Endodermal cell (in vitro differentiated cells): ENCODE measurements at regions not wholly inside any gene's neighbourhood (a gene's known extent, or its start where the extent isn't known, plus 50 kb on each side); places are given as distances from the start of the nearest gene placed in this dataset.

Experiments
- DNase-seq: peaks from one replicate; pipeline ENCODE4 v3.0.0-alpha.2; 2017
- H3K27ac ChIP-seq: 2 replicates; pipeline ENCODE4 v1.5.1; 2013; ENCODE audit warnings: mild to moderate bottlenecking, low read depth, low read length, moderate library complexity
- H3K27me3 ChIP-seq: 2 replicates; pipeline ENCODE4 v1.6.1; 2013; ENCODE audit warnings: mild to moderate bottlenecking, low read length, moderate library complexity; ENCODE audit not compliant: insufficient read depth, control insufficient read depth, poor library complexity, severe bottlenecking
- H3K36me3 ChIP-seq: 2 replicates; pipeline ENCODE4 v1.7.0; 2013; ENCODE audit warnings: mild to moderate bottlenecking, low read length, moderate library complexity; ENCODE audit not compliant: control insufficient read depth, insufficient read depth
- H3K4me1 ChIP-seq: one replicate; pipeline ENCODE4 v1.7.0; 2013; ENCODE audit warnings: low read length; ENCODE audit not compliant: control insufficient read depth, insufficient read depth
- H3K4me3 ChIP-seq: 2 replicates; pipeline ENCODE4 v1.5.1; 2013; ENCODE audit warnings: mild to moderate bottlenecking, low read length, moderate library complexity
- H3K9ac ChIP-seq: 2 replicates; pipeline ENCODE4 v1.6.1; 2013; ENCODE audit warnings: mild to moderate bottlenecking, low read length, moderate library complexity; ENCODE audit not compliant: poor library complexity, severe bottlenecking; ENCODE audit errors: extremely low read depth
- H3K9me3 ChIP-seq: 2 replicates; pipeline ENCODE4 v1.6.1; 2013; ENCODE audit warnings: mild to moderate bottlenecking, low read length, moderate library complexity; ENCODE audit not compliant: control insufficient read depth
- H3K27ac Mint-ChIP-seq: 2 replicates; pipeline ENCODE4 v1.8.0; 2020; ENCODE audit warnings: mixed read lengths
- H3K27me3 Mint-ChIP-seq: 2 replicates; pipeline ENCODE4 v1.8.0; 2021; ENCODE audit warnings: mild to moderate bottlenecking, mixed read lengths; ENCODE audit not compliant: insufficient read depth
- H3K36me3 Mint-ChIP-seq: 2 replicates; pipeline ENCODE4 v1.8.0; 2020; ENCODE audit warnings: low read depth, mixed read lengths
- H3K4me1 Mint-ChIP-seq: 2 replicates; pipeline ENCODE4 v1.8.0; 2020; ENCODE audit warnings: mixed read lengths
- H3K4me3 Mint-ChIP-seq: 2 replicates; pipeline ENCODE4 v1.8.0; 2020; ENCODE audit warnings: mild to moderate bottlenecking, moderate library complexity, mixed read lengths
- H3K9me3 Mint-ChIP-seq: 2 replicates; pipeline ENCODE4 v1.8.0; 2020; ENCODE audit warnings: mild to moderate bottlenecking, mixed read lengths
- WGBS, 2 experiments: methylation state at CpG; one replicate each; pipeline versions ENCODE4 v1.1.5 to v1.1.7; 2013; ENCODE audit warnings: missing lambda C conversion rate in 2 of 2, mixed read lengths in 1 of 2; ENCODE audit not compliant: insufficient coverage in 1 of 2, insufficient read length in 1 of 2; 5-methylcytosine and 5-hydroxymethylcytosine counted together
- TF ChIP-seq, protein P1 (sequence below): fragments of 200-600 bp; sonication (generic); conservative IDR thresholded peaks from 2 replicates; pipeline ENCODE4 v1.5.0; 2021; ENCODE audit warnings: antibody characterized with exemption, mild to moderate bottlenecking

DNA sequence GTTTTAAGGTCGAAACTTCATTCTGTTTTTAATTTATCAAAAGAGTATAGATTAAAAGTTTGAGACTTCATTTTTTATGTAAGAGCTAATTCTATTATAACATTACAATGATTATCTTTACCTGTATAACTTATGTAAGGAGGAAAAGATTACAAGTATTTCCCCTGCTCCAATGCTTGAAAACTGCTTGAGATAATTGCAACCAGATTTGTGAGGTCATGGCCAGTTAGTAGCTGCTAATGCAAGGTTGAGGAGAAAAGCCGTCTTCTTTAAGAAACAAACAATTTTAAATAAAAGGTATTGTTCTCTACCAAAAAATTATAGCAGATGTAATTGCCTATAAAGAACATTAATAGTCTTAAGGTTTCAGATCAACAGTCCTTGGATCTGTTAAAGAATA, 208.3 kb upstream of the UBE2E2 start:
- no peaks in the 10 kb centered on the region for H3K27me3 ChIP-seq
- WGBS, 2 experiments, result no CpG with 5 or more reads among the region's 2 CpGs
- H3K4me1 ChIP-seq, result no peaks in the 10 kb centered on the region
- Mint-ChIP-seq H3K27me3 (no peaks in the 10 kb centered on the region), H3K27ac (no peak overlapping the region), H3K36me3 (no peaks in the 10 kb centered on the region), H3K4me1 (no peaks in the 10 kb centered on the region), H3K9me3 (peaks cover 4% of the 10 kb centered on the region), H3K4me3 (no peak overlapping the region)
- H3K9me3 ChIP-seq, result no peaks in the 10 kb centered on the region
- H3K36me3 ChIP-seq, result no peaks in the 10 kb centered on the region
- H3K27ac ChIP-seq, result no peak overlapping the region
- TF ChIP-seq, protein P1, sequence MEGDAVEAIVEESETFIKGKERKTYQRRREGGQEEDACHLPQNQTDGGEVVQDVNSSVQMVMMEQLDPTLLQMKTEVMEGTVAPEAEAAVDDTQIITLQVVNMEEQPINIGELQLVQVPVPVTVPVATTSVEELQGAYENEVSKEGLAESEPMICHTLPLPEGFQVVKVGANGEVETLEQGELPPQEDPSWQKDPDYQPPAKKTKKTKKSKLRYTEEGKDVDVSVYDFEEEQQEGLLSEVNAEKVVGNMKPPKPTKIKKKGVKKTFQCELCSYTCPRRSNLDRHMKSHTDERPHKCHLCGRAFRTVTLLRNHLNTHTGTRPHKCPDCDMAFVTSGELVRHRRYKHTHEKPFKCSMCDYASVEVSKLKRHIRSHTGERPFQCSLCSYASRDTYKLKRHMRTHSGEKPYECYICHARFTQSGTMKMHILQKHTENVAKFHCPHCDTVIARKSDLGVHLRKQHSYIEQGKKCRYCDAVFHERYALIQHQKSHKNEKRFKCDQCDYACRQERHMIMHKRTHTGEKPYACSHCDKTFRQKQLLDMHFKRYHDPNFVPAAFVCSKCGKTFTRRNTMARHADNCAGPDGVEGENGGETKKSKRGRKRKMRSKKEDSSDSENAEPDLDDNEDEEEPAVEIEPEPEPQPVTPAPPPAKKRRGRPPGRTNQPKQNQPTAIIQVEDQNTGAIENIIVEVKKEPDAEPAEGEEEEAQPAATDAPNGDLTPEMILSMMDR, result no peak
- H3K9ac ChIP-seq, result no peak overlapping the region
- no peak overlapping the region for H3K4me3 ChIP-seq
- no peak for DNase-seq

DNA sequence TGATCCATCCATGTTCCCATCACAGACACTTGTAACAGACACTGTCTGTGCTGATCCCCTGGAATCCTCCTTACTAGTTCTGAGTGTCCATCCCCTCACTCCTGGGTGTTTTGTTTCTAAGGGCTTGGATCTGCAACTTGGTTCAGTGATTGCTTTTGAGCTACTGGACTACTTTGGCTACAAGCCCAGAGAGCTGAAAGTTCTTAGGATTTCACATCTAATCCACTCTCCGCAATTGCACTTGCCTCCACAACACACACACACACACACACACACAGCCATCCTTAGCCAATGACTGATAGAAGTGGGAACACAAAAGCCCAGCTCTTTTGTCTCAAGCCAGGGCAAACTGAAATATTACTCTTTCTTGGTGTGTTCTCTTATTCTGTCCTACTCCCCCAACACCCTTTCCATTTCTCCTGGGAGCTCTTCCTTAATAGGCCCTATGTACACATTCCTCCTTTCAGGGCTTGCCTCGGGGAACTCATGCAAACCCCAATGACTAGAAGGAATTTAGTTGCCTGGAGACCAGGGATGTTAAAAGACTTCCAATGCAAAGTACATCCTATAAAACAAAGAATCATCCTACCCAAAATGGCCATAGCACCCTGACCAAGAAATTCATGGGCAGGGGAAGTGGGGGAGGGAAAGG, 206.1 kb upstream of the UBE2E2 start:
- TF ChIP-seq, protein P1, result no peak
- Histone ChIP-seq H3K27me3 (no peaks in the 10 kb centered on the region), H3K9me3 (no peaks in the 10 kb centered on the region), H3K36me3 (no peaks in the 10 kb centered on the region), H3K27ac (no peak overlapping the region), H3K4me1 (no peaks in the 10 kb centered on the region), H3K9ac (no peak overlapping the region), H3K4me3 (no peak overlapping the region)
- H3K36me3 Mint-ChIP-seq, result no peaks in the 10 kb centered on the region
- H3K4me3 Mint-ChIP-seq, result no peak overlapping the region
- no peaks in the 10 kb centered on the region for H3K27me3 Mint-ChIP-seq
- 81% methylated on average over 2 of the region's 2 CpGs; no CpG with 5 or more reads in 1 of the 2 experiments for WGBS, 2 experiments
- no peak overlapping the region for H3K27ac Mint-ChIP-seq
- H3K9me3 Mint-ChIP-seq, result no peaks in the 10 kb centered on the region
- DNase-seq, result no peak
- H3K4me1 Mint-ChIP-seq, result no peaks in the 10 kb centered on the region

DNA sequence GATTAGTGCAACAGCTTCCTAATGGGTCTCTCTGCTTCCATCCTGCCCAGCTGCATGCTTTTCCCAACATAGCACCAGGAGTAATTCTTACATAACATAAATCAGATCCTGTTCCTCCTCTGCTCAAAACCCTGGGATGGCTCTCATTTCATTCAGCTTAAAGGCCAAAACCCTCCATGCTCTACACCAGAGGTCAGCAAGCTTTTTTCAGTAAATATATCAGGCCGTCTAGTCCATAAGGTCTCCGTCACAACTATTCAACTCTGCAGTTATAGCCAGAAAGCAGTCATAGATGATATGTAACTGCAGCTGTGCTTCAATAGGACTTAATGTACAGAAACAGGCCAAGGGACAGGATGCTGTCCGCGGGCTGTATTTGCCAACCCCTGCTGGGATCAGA, 202.8 kb upstream of the UBE2E2 start:
- Mint-ChIP-seq H3K4me3 (no peak overlapping the region), H3K36me3 (no peaks in the 10 kb centered on the region), H3K27ac (no peak overlapping the region), H3K27me3 (no peaks in the 10 kb centered on the region), H3K4me1 (no peaks in the 10 kb centered on the region), H3K9me3 (no peaks in the 10 kb centered on the region)
- no peaks in the 10 kb centered on the region for H3K36me3 ChIP-seq
- no peak overlapping the region for H3K27ac ChIP-seq
- H3K9me3 ChIP-seq, result no peaks in the 10 kb centered on the region
- no peaks in the 10 kb centered on the region for H3K27me3 ChIP-seq
- H3K9ac ChIP-seq, result no peak overlapping the region
- no peak overlapping the region for H3K4me3 ChIP-seq
- no peak for DNase-seq
- H3K4me1 ChIP-seq, result no peaks in the 10 kb centered on the region
- TF ChIP-seq, protein P1, result no peak
- WGBS, 2 experiments, result 92 to 93% methylated on average over 3 to 4 of the region's 4 CpGs
